ENCODE measurements at regions not wholly inside any gene's neighbourhood (a gene's known extent, or its start where the extent isn't known, plus 50 kb on each side); places are given as distances from the start of the nearest gene placed in this dataset.

DNA sequence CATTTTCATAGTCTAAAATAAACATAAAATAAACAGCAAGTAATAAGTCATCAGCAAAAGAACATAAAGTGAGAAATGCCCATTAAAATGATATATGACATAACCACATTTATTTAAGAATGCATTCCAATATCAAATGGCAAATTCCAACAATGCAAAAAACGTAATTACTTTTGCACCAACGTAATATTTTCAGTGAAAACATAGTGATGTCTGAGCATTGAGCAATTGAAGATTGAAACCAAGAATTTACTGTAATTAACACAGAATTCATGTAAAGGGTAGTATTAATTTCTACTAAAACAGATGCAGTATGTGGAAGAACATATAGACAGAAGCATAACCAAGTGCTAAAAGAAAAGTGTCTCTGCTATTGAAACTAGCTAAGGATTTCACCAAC is 123.0 kb upstream of the TNS3 start:
- TF ChIP-seq CTCF (IDR thresholded peaks at IDR 0.05) (no peak), POLR2A (IDR thresholded peaks at IDR 0.05) (no peak)
